Nephron progenitor cell (in vitro differentiated cells): ENCODE measurements at regions not wholly inside any gene's neighbourhood (a gene's known extent, or its start where the extent isn't known, plus 50 kb on each side); places are given as distances from the start of the nearest gene placed in this dataset.

Source experiments
- DNase-seq: peaks from one replicate; pipeline ENCODE4 v3.0.0; 2021
- H3K27ac Mint-ChIP-seq: 2 replicates; pipeline ENCODE4 v1.8.0; 2021; ENCODE audit warnings: mild to moderate bottlenecking, moderate library complexity, mixed read lengths
- H3K27me3 Mint-ChIP-seq: 2 replicates; pipeline ENCODE4 v1.8.0; 2021; ENCODE audit warnings: mild to moderate bottlenecking, low read depth, mixed read lengths; ENCODE audit not compliant: poor library complexity
- H3K36me3 Mint-ChIP-seq: 2 replicates; pipeline ENCODE4 v1.8.0; 2021; ENCODE audit warnings: low read depth, mixed read lengths
- H3K4me1 Mint-ChIP-seq: 2 replicates; pipeline ENCODE4 v1.8.0; 2021; ENCODE audit warnings: mixed read lengths
- H3K4me3 Mint-ChIP-seq: 2 replicates; pipeline ENCODE4 v1.8.0; 2021; ENCODE audit warnings: mild to moderate bottlenecking, moderate library complexity, mixed read lengths
- H3K9me3 Mint-ChIP-seq: 2 replicates; pipeline ENCODE4 v1.8.0; 2021; ENCODE audit warnings: mild to moderate bottlenecking, moderate library complexity, mixed read lengths
- CTCF ChIP-seq: fragments of 200-600 bp; sonication (generic); IDR thresholded peaks from 2 replicates; pipeline ENCODE4 v1.5.0; 2021; ENCODE audit warnings: antibody characterized with exemption

GRCh38 chr7:25754751-25755150 is 397.2 kb upstream of the NFE2L3 start:
- TF ChIP-seq CTCF, result no peak
- Mint-ChIP-seq H3K36me3 (no peaks in the 10 kb centered on the region), H3K27me3 (no peaks in the 10 kb centered on the region), H3K4me3 (no peak overlapping the region), H3K4me1 (peaks cover 77% of the 10 kb centered on the region), H3K9me3 (no peaks in the 10 kb centered on the region), H3K27ac (no peak overlapping the region)
- DNase-seq, result no peak

- Mint-ChIP-seq H3K4me3 (no peak overlapping the region), H3K36me3 (no peaks in the 10 kb centered on the region), H3K27me3 (peaks cover 3% of the 10 kb centered on the region), H3K4me1 (peaks cover 81% of the 10 kb centered on the region), H3K9me3 (peaks cover 4% of the 10 kb centered on the region), H3K27ac (no peak overlapping the region)
- DNase-seq, result no peak
- TF ChIP-seq CTCF, result no peak
These were observed 395.4 kb upstream of the NFE2L3 start for GRCh38 chr7:25756601-25757000.

GRCh38 chr7:25758559-25758958 is 393.4 kb upstream of the NFE2L3 start:
- TF ChIP-seq CTCF, result no peak
- Mint-ChIP-seq H3K9me3 (peaks cover 4% of the 10 kb centered on the region), H3K4me3 (peak overlapping the region; percentile 12), H3K4me1 (peaks cover 81% of the 10 kb centered on the region), H3K36me3 (no peaks in the 10 kb centered on the region), H3K27ac (peak overlapping the region; percentile 50), H3K27me3 (peaks cover 3% of the 10 kb centered on the region)
- no peak for DNase-seq

GRCh38 chr7:25759286-25759685 is 392.7 kb upstream of the NFE2L3 start:
- DNase-seq, result no peak
- Mint-ChIP-seq H3K9me3 (peaks cover 4% of the 10 kb centered on the region), H3K4me1 (peaks cover 80% of the 10 kb centered on the region), H3K27me3 (peaks cover 3% of the 10 kb centered on the region), H3K27ac (no peak overlapping the region), H3K4me3 (peak overlapping the region; percentile 35), H3K36me3 (no peaks in the 10 kb centered on the region)
- no peak for TF ChIP-seq CTCF

GRCh38 chr7:25759748-25760147 is 392.2 kb upstream of the NFE2L3 start:
- DNase-seq, result no peak
- H3K27me3 Mint-ChIP-seq, result peaks cover 3% of the 10 kb centered on the region
- TF ChIP-seq CTCF, result no peak
- no peak overlapping the region for H3K4me3 Mint-ChIP-seq
- H3K9me3 Mint-ChIP-seq, result peaks cover 4% of the 10 kb centered on the region
- peak overlapping the region; percentile 41 for H3K27ac Mint-ChIP-seq
- peaks cover 78% of the 10 kb centered on the region for H3K4me1 Mint-ChIP-seq
- H3K36me3 Mint-ChIP-seq, result no peaks in the 10 kb centered on the region

- TF ChIP-seq CTCF, result no peak
- Mint-ChIP-seq H3K27me3 (peaks cover 7% of the 10 kb centered on the region), H3K4me1 (peaks cover 82% of the 10 kb centered on the region), H3K36me3 (no peaks in the 10 kb centered on the region), H3K9me3 (peaks cover 4% of the 10 kb centered on the region), H3K27ac (no peak overlapping the region), H3K4me3 (no peak overlapping the region)
- DNase-seq, result no peak
These were observed 389.2 kb upstream of the NFE2L3 start for GRCh38 chr7:25762511-25763462.
